ENCODE measurements at regions not wholly inside any gene's neighbourhood (a gene's known extent, or its start where the extent isn't known, plus 50 kb on each side); places are given as distances from the start of the nearest gene placed in this dataset.

GRCh38 chr6:22129751-22130150 is 167.1 kb downstream of the PRL start:
- ATAC-seq (no peak), DNase-seq (ENCODE audit: low read depth, low spot score) (no peak)
- BruUV-seq (replicated peaks), result no TSS peak
- intact Hi-C loops (cut with micrococcal nuclease; ENCODE audit: unreplicated experiment), result no loop called here
- Histone ChIP-seq H3K27ac (ENCODE audit: low read length) (no peak overlapping the region), H3K4me3 (ENCODE audit: low read depth in 2 of 2, low read length in 2 of 2) (no peak overlapping the region), H3K4me1 (ENCODE audit: control insufficient read depth, insufficient read depth, low read length) (no peaks in the 10 kb centered on the region), H3K9me3 (ENCODE audit: control insufficient read depth, insufficient read depth, low read depth, low read length) (no peaks in the 10 kb centered on the region; the same call in 1 of the 2 replicates), H3K36me3 (ENCODE audit: control insufficient read depth, insufficient read depth, low read length) (no peaks in the 10 kb centered on the region), H3K27me3 (ENCODE audit: control insufficient read depth, insufficient read depth, low read length) (no peaks in the 10 kb centered on the region)
- TF ChIP-seq TCF7L2 (IDR thresholded peaks at IDR 0.05; ENCODE audit: low read depth, low read length) (no peak), SIN3A (IDR thresholded peaks at IDR 0.05; ENCODE audit: borderline replicate concordance, insufficient read depth, low read depth, low read length) (no peak), POLR2AphosphoS5 (IDR thresholded peaks at IDR 0.05; ENCODE audit: low read depth, low read length) (no peak), CTCF (IDR thresholded peaks at IDR 0.05) (no peak), REST (IDR thresholded peaks at IDR 0.05; ENCODE audit: insufficient read depth in 1 of 2, low read depth in 2 of 2, low read length in 1 of 2) (no peak)
- POLR2A ChIA-PET, result no interaction called here
- CTCF ChIA-PET, result no interaction called here
- in situ Hi-C loops (cut with HindIII; ENCODE audit: low pct_unique_long_range_greater_than_20kb, low sequenced_read_pairs), result no loop called here

GRCh38 chr6:22132656-22133055 is 164.2 kb downstream of the PRL start:
- POLR2A ChIA-PET, result no interaction called here
- ATAC-seq, result no peak

More at GRCh38 chr6:22132656-22133055, 164.2 kb downstream of the PRL start:
- Histone ChIP-seq H3K27ac (ENCODE audit: low read length) (no peak overlapping the region), H3K4me3 (ENCODE audit: low read depth in 2 of 2, low read length in 2 of 2) (no peak overlapping the region), H3K36me3 (ENCODE audit: control insufficient read depth, insufficient read depth, low read length) (no peaks in the 10 kb centered on the region), H3K27me3 (ENCODE audit: control insufficient read depth, insufficient read depth, low read length) (no peaks in the 10 kb centered on the region), H3K9me3 (ENCODE audit: control insufficient read depth, insufficient read depth, low read depth, low read length) (no peaks in the 10 kb centered on the region; the same call in 1 of the 2 replicates), H3K4me1 (ENCODE audit: control insufficient read depth, insufficient read depth, low read length) (no peaks in the 10 kb centered on the region)
- intact Hi-C loops (cut with micrococcal nuclease; ENCODE audit: unreplicated experiment) (no loop called here), in situ Hi-C loops (cut with HindIII; ENCODE audit: low pct_unique_long_range_greater_than_20kb, low sequenced_read_pairs) (no loop called here)
- no TSS peak for BruUV-seq (replicated peaks)
- TF ChIP-seq REST (IDR thresholded peaks at IDR 0.05; ENCODE audit: insufficient read depth in 1 of 2, low read depth in 2 of 2, low read length in 1 of 2) (no peak), CTCF (IDR thresholded peaks at IDR 0.05) (no peak), POLR2AphosphoS5 (IDR thresholded peaks at IDR 0.05; ENCODE audit: low read depth, low read length) (no peak)
- DNase-seq (ENCODE audit: low read depth, low spot score), result no peak
- CTCF ChIA-PET, result no interaction called here
